H1 (cell line): ENCODE measurements at regions not wholly inside any gene's neighbourhood (a gene's known extent, or its start where the extent isn't known, plus 50 kb on each side); places are given as distances from the start of the nearest gene placed in this dataset.

Source experiments
- CREB1 ChIP-seq: IDR thresholded peaks from 2 replicates; pipeline ENCODE4 v1.6.1; 2012; ENCODE audit warnings: inconsistent platforms
- EGR1 ChIP-seq: IDR thresholded peaks from 2 replicates; pipeline ENCODE4 v1.6.1; 2011; ENCODE audit warnings: low read depth, low read length, borderline replicate concordance
- GABPA ChIP-seq: IDR thresholded peaks from 2 replicates; pipeline ENCODE4 v1.6.1; 2011; ENCODE audit warnings: mild to moderate bottlenecking, low read length, moderate library complexity, borderline replicate concordance; ENCODE audit not compliant: insufficient read depth
- HDAC2 ChIP-seq, 2 experiments: fragments of 300-600 bp in 1 of 2; sonication (generic) in 1 of 2; IDR thresholded peaks; 2 replicates each; pipeline ENCODE4 v1.6.1; 2011 to 2012; ENCODE audit warnings: low read depth in 2 of 2, low read length in 2 of 2, mild to moderate bottlenecking in 2 of 2, moderate library complexity in 2 of 2, borderline replicate concordance in 1 of 2, inconsistent platforms in 1 of 2
- PHF8 ChIP-seq: fragments of 200-600 bp; sonication (generic); conservative IDR thresholded peaks from 2 replicates; pipeline ENCODE4 v1.7.1; 2012; ENCODE audit warnings: low read depth, mild to moderate bottlenecking, inconsistent platforms, low read length, moderate library complexity
- TAF7 ChIP-seq: optimal IDR thresholded peaks from 2 replicates; pipeline ENCODE3; 2011; ENCODE audit warnings: low read depth, mild to moderate bottlenecking, inconsistent platforms, low read length, moderate library complexity, borderline replicate concordance
- TF ChIP-seq, protein P1 (sequence below): fragments of 300-600 bp; sonication (generic); IDR thresholded peaks from 2 replicates; pipeline ENCODE4 v1.7.1; 2012; ENCODE audit warnings: low read length, moderate library complexity, mild to moderate bottlenecking, inconsistent platforms; ENCODE audit not compliant: insufficient replicate concordance
- TF ChIP-seq, protein P2 (sequence below), 3 experiments: IDR thresholded peaks; 1 replicate in 2 of 3; 2 replicates in 1 of 3; pipeline versions ENCODE4 v1.5.1 to v1.6.1; 2011; ENCODE audit warnings: low read length in 3 of 3, mild to moderate bottlenecking in 3 of 3, inconsistent platforms in 2 of 3, low read depth in 1 of 3, moderate library complexity in 1 of 3; ENCODE audit not compliant: insufficient read depth in 1 of 3; ENCODE audit errors: control extremely low read depth in 1 of 3

DNA sequence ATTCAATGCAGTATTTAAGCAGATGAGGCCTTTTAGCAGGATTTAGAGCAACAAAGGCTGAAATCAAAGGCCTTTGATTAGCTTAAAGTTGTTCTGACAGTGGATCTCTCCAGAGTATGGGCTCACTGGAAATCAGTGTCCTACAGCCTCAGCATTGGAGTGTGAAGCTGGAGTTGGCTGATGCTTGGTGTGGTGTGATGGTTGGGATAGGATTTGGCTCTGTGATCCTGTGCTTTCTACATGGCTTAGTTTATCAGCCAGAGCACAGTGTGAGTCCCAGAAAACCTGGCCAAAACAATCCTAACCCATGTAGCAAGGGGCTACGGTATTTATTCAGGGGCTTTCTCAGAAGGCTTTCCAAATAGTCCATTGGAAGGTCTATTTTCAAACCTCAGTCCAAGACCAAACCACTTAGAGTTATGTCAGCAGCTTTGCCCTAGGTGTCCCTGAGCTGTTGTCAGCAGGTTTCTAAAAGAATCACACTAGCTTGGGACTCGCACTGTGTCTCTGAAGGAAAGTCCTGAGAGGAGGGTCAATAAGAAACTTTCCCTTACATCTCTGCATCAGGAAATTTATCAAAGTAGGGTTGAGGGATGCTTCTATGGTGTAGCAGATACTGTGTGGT, 65.4 kb upstream of the ANKRD1 start (continued):
- TF ChIP-seq, protein P1, sequence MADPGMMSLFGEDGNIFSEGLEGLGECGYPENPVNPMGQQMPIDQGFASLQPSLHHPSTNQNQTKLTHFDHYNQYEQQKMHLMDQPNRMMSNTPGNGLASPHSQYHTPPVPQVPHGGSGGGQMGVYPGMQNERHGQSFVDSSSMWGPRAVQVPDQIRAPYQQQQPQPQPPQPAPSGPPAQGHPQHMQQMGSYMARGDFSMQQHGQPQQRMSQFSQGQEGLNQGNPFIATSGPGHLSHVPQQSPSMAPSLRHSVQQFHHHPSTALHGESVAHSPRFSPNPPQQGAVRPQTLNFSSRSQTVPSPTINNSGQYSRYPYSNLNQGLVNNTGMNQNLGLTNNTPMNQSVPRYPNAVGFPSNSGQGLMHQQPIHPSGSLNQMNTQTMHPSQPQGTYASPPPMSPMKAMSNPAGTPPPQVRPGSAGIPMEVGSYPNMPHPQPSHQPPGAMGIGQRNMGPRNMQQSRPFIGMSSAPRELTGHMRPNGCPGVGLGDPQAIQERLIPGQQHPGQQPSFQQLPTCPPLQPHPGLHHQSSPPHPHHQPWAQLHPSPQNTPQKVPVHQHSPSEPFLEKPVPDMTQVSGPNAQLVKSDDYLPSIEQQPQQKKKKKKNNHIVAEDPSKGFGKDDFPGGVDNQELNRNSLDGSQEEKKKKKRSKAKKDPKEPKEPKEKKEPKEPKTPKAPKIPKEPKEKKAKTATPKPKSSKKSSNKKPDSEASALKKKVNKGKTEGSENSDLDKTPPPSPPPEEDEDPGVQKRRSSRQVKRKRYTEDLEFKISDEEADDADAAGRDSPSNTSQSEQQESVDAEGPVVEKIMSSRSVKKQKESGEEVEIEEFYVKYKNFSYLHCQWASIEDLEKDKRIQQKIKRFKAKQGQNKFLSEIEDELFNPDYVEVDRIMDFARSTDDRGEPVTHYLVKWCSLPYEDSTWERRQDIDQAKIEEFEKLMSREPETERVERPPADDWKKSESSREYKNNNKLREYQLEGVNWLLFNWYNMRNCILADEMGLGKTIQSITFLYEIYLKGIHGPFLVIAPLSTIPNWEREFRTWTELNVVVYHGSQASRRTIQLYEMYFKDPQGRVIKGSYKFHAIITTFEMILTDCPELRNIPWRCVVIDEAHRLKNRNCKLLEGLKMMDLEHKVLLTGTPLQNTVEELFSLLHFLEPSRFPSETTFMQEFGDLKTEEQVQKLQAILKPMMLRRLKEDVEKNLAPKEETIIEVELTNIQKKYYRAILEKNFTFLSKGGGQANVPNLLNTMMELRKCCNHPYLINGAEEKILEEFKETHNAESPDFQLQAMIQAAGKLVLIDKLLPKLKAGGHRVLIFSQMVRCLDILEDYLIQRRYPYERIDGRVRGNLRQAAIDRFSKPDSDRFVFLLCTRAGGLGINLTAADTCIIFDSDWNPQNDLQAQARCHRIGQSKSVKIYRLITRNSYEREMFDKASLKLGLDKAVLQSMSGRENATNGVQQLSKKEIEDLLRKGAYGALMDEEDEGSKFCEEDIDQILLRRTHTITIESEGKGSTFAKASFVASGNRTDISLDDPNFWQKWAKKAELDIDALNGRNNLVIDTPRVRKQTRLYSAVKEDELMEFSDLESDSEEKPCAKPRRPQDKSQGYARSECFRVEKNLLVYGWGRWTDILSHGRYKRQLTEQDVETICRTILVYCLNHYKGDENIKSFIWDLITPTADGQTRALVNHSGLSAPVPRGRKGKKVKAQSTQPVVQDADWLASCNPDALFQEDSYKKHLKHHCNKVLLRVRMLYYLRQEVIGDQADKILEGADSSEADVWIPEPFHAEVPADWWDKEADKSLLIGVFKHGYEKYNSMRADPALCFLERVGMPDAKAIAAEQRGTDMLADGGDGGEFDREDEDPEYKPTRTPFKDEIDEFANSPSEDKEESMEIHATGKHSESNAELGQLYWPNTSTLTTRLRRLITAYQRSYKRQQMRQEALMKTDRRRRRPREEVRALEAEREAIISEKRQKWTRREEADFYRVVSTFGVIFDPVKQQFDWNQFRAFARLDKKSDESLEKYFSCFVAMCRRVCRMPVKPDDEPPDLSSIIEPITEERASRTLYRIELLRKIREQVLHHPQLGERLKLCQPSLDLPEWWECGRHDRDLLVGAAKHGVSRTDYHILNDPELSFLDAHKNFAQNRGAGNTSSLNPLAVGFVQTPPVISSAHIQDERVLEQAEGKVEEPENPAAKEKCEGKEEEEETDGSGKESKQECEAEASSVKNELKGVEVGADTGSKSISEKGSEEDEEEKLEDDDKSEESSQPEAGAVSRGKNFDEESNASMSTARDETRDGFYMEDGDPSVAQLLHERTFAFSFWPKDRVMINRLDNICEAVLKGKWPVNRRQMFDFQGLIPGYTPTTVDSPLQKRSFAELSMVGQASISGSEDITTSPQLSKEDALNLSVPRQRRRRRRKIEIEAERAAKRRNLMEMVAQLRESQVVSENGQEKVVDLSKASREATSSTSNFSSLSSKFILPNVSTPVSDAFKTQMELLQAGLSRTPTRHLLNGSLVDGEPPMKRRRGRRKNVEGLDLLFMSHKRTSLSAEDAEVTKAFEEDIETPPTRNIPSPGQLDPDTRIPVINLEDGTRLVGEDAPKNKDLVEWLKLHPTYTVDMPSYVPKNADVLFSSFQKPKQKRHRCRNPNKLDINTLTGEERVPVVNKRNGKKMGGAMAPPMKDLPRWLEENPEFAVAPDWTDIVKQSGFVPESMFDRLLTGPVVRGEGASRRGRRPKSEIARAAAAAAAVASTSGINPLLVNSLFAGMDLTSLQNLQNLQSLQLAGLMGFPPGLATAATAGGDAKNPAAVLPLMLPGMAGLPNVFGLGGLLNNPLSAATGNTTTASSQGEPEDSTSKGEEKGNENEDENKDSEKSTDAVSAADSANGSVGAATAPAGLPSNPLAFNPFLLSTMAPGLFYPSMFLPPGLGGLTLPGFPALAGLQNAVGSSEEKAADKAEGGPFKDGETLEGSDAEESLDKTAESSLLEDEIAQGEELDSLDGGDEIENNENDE = no peak
- TF ChIP-seq PHF8 (no peak), GABPA (no peak), EGR1 (no peak), TAF7 (no peak), CREB1 (no peak), HDAC2 (IDR thresholded peaks at IDR 0.05; ENCODE audit: borderline replicate concordance in 1 of 2, low read depth in 2 of 2, low read length in 2 of 2) (no peak)
- TF ChIP-seq, protein P2, sequence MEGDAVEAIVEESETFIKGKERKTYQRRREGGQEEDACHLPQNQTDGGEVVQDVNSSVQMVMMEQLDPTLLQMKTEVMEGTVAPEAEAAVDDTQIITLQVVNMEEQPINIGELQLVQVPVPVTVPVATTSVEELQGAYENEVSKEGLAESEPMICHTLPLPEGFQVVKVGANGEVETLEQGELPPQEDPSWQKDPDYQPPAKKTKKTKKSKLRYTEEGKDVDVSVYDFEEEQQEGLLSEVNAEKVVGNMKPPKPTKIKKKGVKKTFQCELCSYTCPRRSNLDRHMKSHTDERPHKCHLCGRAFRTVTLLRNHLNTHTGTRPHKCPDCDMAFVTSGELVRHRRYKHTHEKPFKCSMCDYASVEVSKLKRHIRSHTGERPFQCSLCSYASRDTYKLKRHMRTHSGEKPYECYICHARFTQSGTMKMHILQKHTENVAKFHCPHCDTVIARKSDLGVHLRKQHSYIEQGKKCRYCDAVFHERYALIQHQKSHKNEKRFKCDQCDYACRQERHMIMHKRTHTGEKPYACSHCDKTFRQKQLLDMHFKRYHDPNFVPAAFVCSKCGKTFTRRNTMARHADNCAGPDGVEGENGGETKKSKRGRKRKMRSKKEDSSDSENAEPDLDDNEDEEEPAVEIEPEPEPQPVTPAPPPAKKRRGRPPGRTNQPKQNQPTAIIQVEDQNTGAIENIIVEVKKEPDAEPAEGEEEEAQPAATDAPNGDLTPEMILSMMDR (IDR thresholded peaks at IDR 0.05; ENCODE audit: control extremely low read depth in 1 of 3, insufficient read depth in 1 of 3, low read depth in 1 of 3, low read length in 3 of 3) = no peak
